Stomach (tissue), 8 donors: ENCODE measurements at regions not wholly inside any gene's neighbourhood (a gene's known extent, or its start where the extent isn't known, plus 50 kb on each side); places are given as distances from the start of the nearest gene placed in this dataset.
A peak's percentile ranks its signal among the peaks of the same experiment; 100 is the strongest.

ENCODE experiments used
- DNase-seq, 2 donors: peaks; one replicate each; pipeline versions ENCODE4 v3.0.0 to v3.0.0-alpha.2; 2013 to 2019
- H3K27ac ChIP-seq, 5 donors: fragments of 200-600 bp in 4 of 5; sonication (generic) in 4 of 5; one replicate each; pipeline ENCODE4 v1.5.1; 2013 to 2019; ENCODE audit warnings: mild to moderate bottlenecking in 1 of 5, moderate library complexity in 1 of 5
- H3K27me3 ChIP-seq, 3 donors: fragments of 200-600 bp; sonication (generic); one replicate each; pipeline ENCODE4 v1.5.1; 2017 to 2019; ENCODE audit warnings: mixed run types in 1 of 3
- H3K36me3 ChIP-seq, 4 donors: fragments of 200-600 bp; sonication (generic); 1 replicate in 3 of 4; 2 replicates in 1 of 4; pipeline ENCODE4 v1.5.1; 2016 to 2019
- H3K4me1 ChIP-seq, 4 donors: fragments of 200-600 bp; sonication (generic); one replicate each; pipeline ENCODE4 v1.5.1; 2016 to 2019
- H3K4me3 ChIP-seq, 4 donors: fragments of 200-600 bp; sonication (generic) in 3 of 4; one replicate each; pipeline ENCODE4 v1.5.1; 2016 to 2019; ENCODE audit warnings: mild to moderate bottlenecking in 1 of 4
- H3K9me3 ChIP-seq, 4 donors: fragments of 200-600 bp; sonication (generic); one replicate each; pipeline ENCODE4 v1.5.1; 2016 to 2019
- EP300 ChIP-seq: sonication (generic); formaldehyde crosslinking; IDR thresholded peaks from one replicate; pipeline ENCODE4 v1.6.1; 2017; ENCODE audit warnings: antibody characterized with exemption
- POLR2A ChIP-seq, 4 donors: fragments of 450-650 bp; IDR thresholded peaks; one replicate each; pipeline ENCODE4 v1.6.1; 2016; ENCODE audit warnings: antibody characterized with exemption in 4 of 4, control low read depth in 2 of 4, mild to moderate bottlenecking in 1 of 4, moderate library complexity in 1 of 4
- POLR2AphosphoS5 ChIP-seq, 3 donors: sonication (generic); formaldehyde crosslinking; IDR thresholded peaks; one replicate each; pipeline ENCODE4 v1.6.1; 2016; ENCODE audit warnings: antibody characterized with exemption in 3 of 3
- WGBS, 5 donors: extraction: QIAGEN DNeasy Blood & Tissue Kit in 3 of 5; methylation state at CpG; one replicate each; pipeline versions ENCODE4 v1.1.5 to v1.1.7; 2013 to 2018; 5-methylcytosine and 5-hydroxymethylcytosine counted together
- intact Hi-C: fragments of 100-400 bp; cut with DNase I; formaldehyde crosslinking; loops from one replicate; pipeline ENCODE4 v1.15.1; 2023; ENCODE audit warnings: low total_unique reads
- TF ChIP-seq, protein P1 (sequence below), 7 experiments: fragments of 450-650 bp in 4 of 7; fragments of 200-600 bp in 3 of 7; sonication (generic) in 3 of 7; IDR thresholded peaks; one replicate each; pipeline ENCODE4 v1.5.1; 2016 to 2019; ENCODE audit warnings: antibody characterized with exemption in 7 of 7, control low read depth in 2 of 7, mild to moderate bottlenecking in 1 of 7
- donor health status: healthy with polysubstance abuse.
- donor health status: Bipolar disorder and iron deficiency.
- donor health status: healthy.

DNA sequence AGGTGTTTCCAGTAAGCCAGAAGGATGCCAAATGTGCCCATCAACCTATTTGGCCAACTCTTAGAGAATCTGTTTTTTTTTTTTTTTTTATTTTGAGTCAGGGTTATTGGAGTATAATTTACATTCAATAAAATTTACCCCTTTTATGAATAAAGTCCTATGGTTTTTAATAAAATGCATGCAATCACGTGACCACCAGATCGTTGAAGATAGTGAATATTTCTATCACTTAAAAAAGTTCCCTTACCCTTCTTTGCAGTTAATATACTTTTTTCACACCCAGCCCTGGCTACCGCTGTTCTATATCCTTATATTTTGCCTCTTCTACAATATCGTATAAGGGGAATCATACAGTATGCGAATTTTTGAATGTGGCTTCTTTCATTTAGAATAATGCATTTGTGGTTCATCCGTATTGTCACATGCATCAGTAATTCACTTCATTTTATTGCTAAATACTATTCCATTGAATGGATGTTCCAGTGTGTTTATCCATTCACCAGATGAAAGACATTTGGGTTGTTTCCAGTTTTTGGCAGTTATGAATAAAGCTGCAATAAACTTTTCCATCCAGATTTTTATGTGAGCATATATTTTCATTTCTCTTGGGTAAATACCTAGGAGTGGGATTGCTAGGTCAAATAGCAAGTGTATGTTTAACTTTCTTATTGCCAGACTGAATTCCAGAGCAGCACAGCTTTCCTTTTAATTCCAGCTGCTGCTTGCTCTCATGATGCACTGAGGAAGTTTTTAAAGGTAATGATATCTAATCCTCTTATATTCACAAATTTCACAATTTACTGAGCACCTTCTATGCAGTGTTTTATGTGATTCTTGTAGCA is 156.3 kb upstream of the NT5C1B start:
- Histone ChIP-seq H3K27ac (no peak overlapping the region), H3K9me3 (no peaks in the 10 kb centered on the region), H3K4me3 (no peak overlapping the region), H3K4me1 (peaks cover 0 to 11% (median 3%) of the 10 kb centered on the region in 4 donors), H3K27me3 (no peaks in the 10 kb centered on the region), H3K36me3 (no peaks in the 10 kb centered on the region)
- 89 to 97% (median 94%) methylated on average over 6 of the region's 6 CpGs for WGBS, 5 donors
- DNase-seq = no peak
- intact Hi-C loops = loop anchor here (5.0 to 10.0 kb wide), 2 partner anchors 221 to 622 kb away; no protein-coding TSS in a partner anchor
- no peak for TF ChIP-seq EP300
- TF ChIP-seq, protein P1, sequence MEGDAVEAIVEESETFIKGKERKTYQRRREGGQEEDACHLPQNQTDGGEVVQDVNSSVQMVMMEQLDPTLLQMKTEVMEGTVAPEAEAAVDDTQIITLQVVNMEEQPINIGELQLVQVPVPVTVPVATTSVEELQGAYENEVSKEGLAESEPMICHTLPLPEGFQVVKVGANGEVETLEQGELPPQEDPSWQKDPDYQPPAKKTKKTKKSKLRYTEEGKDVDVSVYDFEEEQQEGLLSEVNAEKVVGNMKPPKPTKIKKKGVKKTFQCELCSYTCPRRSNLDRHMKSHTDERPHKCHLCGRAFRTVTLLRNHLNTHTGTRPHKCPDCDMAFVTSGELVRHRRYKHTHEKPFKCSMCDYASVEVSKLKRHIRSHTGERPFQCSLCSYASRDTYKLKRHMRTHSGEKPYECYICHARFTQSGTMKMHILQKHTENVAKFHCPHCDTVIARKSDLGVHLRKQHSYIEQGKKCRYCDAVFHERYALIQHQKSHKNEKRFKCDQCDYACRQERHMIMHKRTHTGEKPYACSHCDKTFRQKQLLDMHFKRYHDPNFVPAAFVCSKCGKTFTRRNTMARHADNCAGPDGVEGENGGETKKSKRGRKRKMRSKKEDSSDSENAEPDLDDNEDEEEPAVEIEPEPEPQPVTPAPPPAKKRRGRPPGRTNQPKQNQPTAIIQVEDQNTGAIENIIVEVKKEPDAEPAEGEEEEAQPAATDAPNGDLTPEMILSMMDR (IDR thresholded peaks at IDR 0.05) = no peak
- no peak for TF ChIP-seq POLR2A (IDR thresholded peaks at IDR 0.05)
- no peak for TF ChIP-seq POLR2AphosphoS5 (IDR thresholded peaks at IDR 0.05)

- H3K36me3 ChIP-seq = no peaks in the 10 kb centered on the region
- H3K9me3 ChIP-seq = no peaks in the 10 kb centered on the region
- peaks cover 0 to 5% (median 2%) of the 10 kb centered on the region in 4 donors for H3K4me1 ChIP-seq
- intact Hi-C loops = loop anchor here (10.0 kb wide), 1 partner anchor 217 kb away; no protein-coding TSS in a partner anchor
- TF ChIP-seq EP300 (no peak), POLR2A (IDR thresholded peaks at IDR 0.05) (no peak)
- DNase-seq = peak in 1 of 2 donors; percentile 59
- H3K27ac ChIP-seq = peak overlapping the region in 1 of 5 donors; percentile 35
- 58 to 86% (median 79%) methylated on average over 12 of the region's 12 CpGs for WGBS, 5 donors
- no peak overlapping the region for H3K4me3 ChIP-seq
- no peaks in the 10 kb centered on the region for H3K27me3 ChIP-seq
These were observed 152.7 kb upstream of the NT5C1B start for GRCh38 chr2:18741895-18742732.

DNA sequence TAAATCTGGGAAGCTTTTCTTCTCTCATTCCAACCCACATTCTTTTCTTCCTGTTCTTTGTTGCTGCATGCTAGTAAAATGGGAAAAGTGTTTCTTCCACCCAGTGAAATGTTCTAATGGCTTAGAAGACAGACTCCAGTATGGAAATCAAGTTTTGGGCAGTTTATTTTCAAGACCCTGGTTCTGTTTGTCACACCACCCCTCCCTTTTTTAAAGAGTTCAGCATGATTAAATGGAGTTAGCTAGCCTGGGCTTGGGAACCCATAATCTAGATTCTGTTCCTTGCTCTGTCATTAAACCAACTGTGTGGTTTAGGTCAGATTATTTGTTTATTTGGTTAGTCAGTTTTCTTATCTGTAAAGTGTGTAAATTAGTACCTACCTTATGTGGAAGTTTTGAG is 151.8 kb upstream of the NT5C1B start:
- no peak for DNase-seq
- no peak overlapping the region for H3K27ac ChIP-seq
- H3K36me3 ChIP-seq = no peaks in the 10 kb centered on the region
- no peak overlapping the region for H3K4me3 ChIP-seq
- H3K27me3 ChIP-seq = no peaks in the 10 kb centered on the region
- intact Hi-C loops = loop anchor here (10.0 kb wide), 1 partner anchor 216 kb away; no protein-coding TSS in a partner anchor
- H3K9me3 ChIP-seq = peaks cover 0 to 4% (median 0%) of the 10 kb centered on the region in 4 donors
- H3K4me1 ChIP-seq = peaks cover 0 to 5% (median 2%) of the 10 kb centered on the region in 4 donors
- TF ChIP-seq POLR2A (IDR thresholded peaks at IDR 0.05) (no peak), POLR2AphosphoS5 (IDR thresholded peaks at IDR 0.05) (no peak), EP300 (no peak)
- TF ChIP-seq, protein P1 (IDR thresholded peaks at IDR 0.05) = no peak

GRCh38 chr2:18740474-18740881 is 151.1 kb upstream of the NT5C1B start:
- peaks cover 0 to 5% (median 2%) of the 10 kb centered on the region in 4 donors for H3K4me1 ChIP-seq
- H3K27me3 ChIP-seq = no peaks in the 10 kb centered on the region
- TF ChIP-seq EP300 = no peak
- H3K27ac ChIP-seq = no peak overlapping the region
- H3K4me3 ChIP-seq = no peak overlapping the region
- H3K9me3 ChIP-seq = peaks cover 0 to 4% (median 0%) of the 10 kb centered on the region in 4 donors
- DNase-seq = peak in 1 of 2 donors; percentile 70
- 90 to 95% (median 91%) methylated on average over 7 of the region's 7 CpGs for WGBS, 5 donors
- intact Hi-C loops = loop anchor here (10.0 kb wide), 1 partner anchor 216 kb away; no protein-coding TSS in a partner anchor
- H3K36me3 ChIP-seq = no peaks in the 10 kb centered on the region

- WGBS, 5 donors = 92 to 98% (median 94%) methylated on average over 2 of the region's 2 CpGs
- no peaks in the 10 kb centered on the region for H3K36me3 ChIP-seq
- intact Hi-C loops = no loop called here
- no peaks in the 10 kb centered on the region for H3K4me1 ChIP-seq
- DNase-seq = no peak
- H3K9me3 ChIP-seq = peaks cover 0 to 4% (median 0%) of the 10 kb centered on the region in 4 donors
- no peak overlapping the region for H3K27ac ChIP-seq
- H3K27me3 ChIP-seq = no peaks in the 10 kb centered on the region
- TF ChIP-seq POLR2A (IDR thresholded peaks at IDR 0.05) = no peak
- TF ChIP-seq EP300 = no peak
- TF ChIP-seq, protein P1 (IDR thresholded peaks at IDR 0.05) = no peak
- no peak for TF ChIP-seq POLR2AphosphoS5 (IDR thresholded peaks at IDR 0.05)
- no peak overlapping the region for H3K4me3 ChIP-seq
These were observed 142.3 kb upstream of the NT5C1B start for GRCh38 chr2:18731666-18732065.
